IMR-90 (cell line): ENCODE measurements at regions not wholly inside any gene's neighbourhood (a gene's known extent, or its start where the extent isn't known, plus 50 kb on each side); places are given as distances from the start of the nearest gene placed in this dataset.
A peak's percentile ranks its signal among the peaks of the same experiment; 100 is the strongest.

Source experiments
- ATAC-seq: fragments of 200-7000 bp; cut with Tn5 transposase; 2 replicates; pipeline ENCODE4 v1.9.1; 2020; ENCODE audit warnings: low read depth, mild to moderate bottlenecking, moderate library complexity
- BruUV-seq: library from RNA; stranded (reverse); fragments of 400-500 nt; replicated peaks from 2 replicates; lab custom pipeline; 2021; lab: Mats Ljungman, UMichigan
- CTCF ChIA-PET: fragments of 300-600 bp; formaldehyde crosslinking; extraction: SDS; loops from one replicate; lab custom pipeline; 2021; ENCODE audit warnings: antibody characterized with exemption; lab: Yijun Ruan, JAX
- POLR2A ChIA-PET: fragments of 300-600 bp; sonication (Branson Sonifier 250); formaldehyde crosslinking; loops from one replicate; lab custom pipeline; 2022; ENCODE audit warnings: antibody characterized with exemption; ENCODE audit not compliant: unreplicated experiment; lab: Charles Lee
- DNase-seq: peaks from one replicate; pipeline ENCODE4 v3.0.0; 2013
- H2AFZ ChIP-seq: replicated peaks from 2 replicates; pipeline ENCODE3; 2013; ENCODE audit warnings: low read length, mild to moderate bottlenecking; ENCODE audit not compliant: poor library complexity
- H2AK5ac ChIP-seq: 2 replicates; pipeline ENCODE4 v1.6.1; 2013; ENCODE audit warnings: low read depth, low read length, inconsistent platforms
- H2AK9ac ChIP-seq: replicated peaks from 2 replicates; pipeline ENCODE3; 2013; ENCODE audit warnings: mild to moderate bottlenecking, low read depth, low read length, moderate library complexity; ENCODE audit not compliant: poor library complexity
- H2BK120ac ChIP-seq: 2 replicates; pipeline ENCODE4 v1.6.1; 2013; ENCODE audit warnings: low read depth, low read length, inconsistent platforms
- H2BK15ac ChIP-seq: 3 replicates; pipeline ENCODE4 v1.6.1; 2013; ENCODE audit warnings: low read depth, low read length, inconsistent platforms
- H2BK20ac ChIP-seq: 2 replicates; pipeline ENCODE4 v1.6.1; 2013; ENCODE audit warnings: low read depth, mild to moderate bottlenecking, inconsistent platforms, low read length, moderate library complexity
- H2BK5ac ChIP-seq: 2 replicates; pipeline ENCODE4 v1.6.1; 2013; ENCODE audit warnings: mild to moderate bottlenecking, low read depth, low read length, inconsistent platforms; ENCODE audit not compliant: poor library complexity, severe bottlenecking
- H3K14ac ChIP-seq: replicated peaks from 2 replicates; pipeline ENCODE4 v1.6.1; 2013; ENCODE audit warnings: low read depth, low read length, inconsistent platforms
- H3K18ac ChIP-seq: 2 replicates; pipeline ENCODE4 v1.6.1; 2013; ENCODE audit warnings: low read depth, low read length, control low read depth
- H3K23ac ChIP-seq: 2 replicates; pipeline ENCODE4 v1.6.1; 2013; ENCODE audit warnings: low read depth, low read length, inconsistent platforms
- H3K27ac ChIP-seq: 2 replicates; pipeline ENCODE4 v1.5.1; 2013; ENCODE audit warnings: mild to moderate bottlenecking, control low read depth, low read length; ENCODE audit not compliant: insufficient read depth
- H3K27me3 ChIP-seq: 2 replicates; pipeline ENCODE4 v1.6.1; 2013; ENCODE audit warnings: low read length; ENCODE audit not compliant: control insufficient read depth, insufficient read depth
- H3K36me3 ChIP-seq: 2 replicates; pipeline ENCODE4 v1.6.1; 2013; ENCODE audit warnings: low read length, mixed read lengths; ENCODE audit not compliant: control insufficient read depth, insufficient read depth
- H3K4ac ChIP-seq: 2 replicates; pipeline ENCODE4 v1.6.1; 2013; ENCODE audit warnings: low read depth, low read length, inconsistent platforms
- H3K4me1 ChIP-seq: 2 replicates; pipeline ENCODE4 v1.6.1; 2013; ENCODE audit warnings: low read length, mixed read lengths; ENCODE audit not compliant: control insufficient read depth, insufficient read depth
- H3K4me2 ChIP-seq: 2 replicates; pipeline ENCODE4 v1.6.1; 2013; ENCODE audit warnings: low read depth, mild to moderate bottlenecking, control low read depth, low read length, moderate library complexity
- H3K4me3 ChIP-seq: 2 replicates; pipeline ENCODE4 v1.5.1; 2013; ENCODE audit warnings: low read depth, mild to moderate bottlenecking, control low read depth, low read length, moderate library complexity; ENCODE audit not compliant: insufficient read depth
- H3K56ac ChIP-seq: 2 replicates; pipeline ENCODE4 v1.6.1; 2013; ENCODE audit warnings: low read length, inconsistent platforms; ENCODE audit not compliant: insufficient read depth; ENCODE audit errors: extremely low read depth
- H3K79me1 ChIP-seq, 2 experiments: 2 replicates each; pipeline ENCODE4 v1.6.1; 2013; ENCODE audit warnings: low read length in 2 of 2, inconsistent platforms in 1 of 2, low read depth in 1 of 2
- H3K9ac ChIP-seq: 2 replicates; pipeline ENCODE4 v1.6.1; 2013; ENCODE audit warnings: low read depth, low read length, control low read depth
- H3K9me1 ChIP-seq: 2 replicates; pipeline ENCODE4 v1.6.1; 2013; ENCODE audit warnings: low read length, inconsistent platforms; ENCODE audit not compliant: insufficient read depth
- H3K9me3 ChIP-seq: 2 replicates; pipeline ENCODE4 v1.6.1; 2013; ENCODE audit warnings: low read length; ENCODE audit not compliant: control insufficient read depth, insufficient read depth
- H4K20me1 ChIP-seq: 2 replicates; pipeline ENCODE4 v1.6.1; 2013; ENCODE audit warnings: low read length, inconsistent platforms; ENCODE audit not compliant: insufficient read depth
- H4K5ac ChIP-seq: 2 replicates; pipeline ENCODE4 v1.6.1; 2013; ENCODE audit warnings: mild to moderate bottlenecking, low read depth, low read length, control low read depth
- H4K8ac ChIP-seq, 2 experiments: 2 replicates each; pipeline ENCODE4 v1.6.1; 2013; ENCODE audit warnings: low read depth in 2 of 2, low read length in 2 of 2, control low read depth in 1 of 2, inconsistent platforms in 1 of 2
- H4K91ac ChIP-seq: 2 replicates; pipeline ENCODE4 v1.6.1; 2013; ENCODE audit warnings: low read depth, low read length, inconsistent platforms; ENCODE audit not compliant: insufficient read depth
- BHLHE40 ChIP-seq: fragments of 150-350 bp; IDR thresholded peaks from 2 replicates; pipeline ENCODE4 v1.6.1; 2016; ENCODE audit warnings: mild to moderate bottlenecking, low read depth, low read length
- CEBPB ChIP-seq: IDR thresholded peaks from 2 replicates; pipeline ENCODE4 v1.6.1; 2012; ENCODE audit warnings: low read depth, low read length, improper control_type of control experiment
- CHD1 ChIP-seq: IDR thresholded peaks from 2 replicates; pipeline ENCODE4 v1.6.1; 2012; ENCODE audit warnings: low read depth, low read length, improper control_type of control experiment
- ELK1 ChIP-seq: fragments of 150-350 bp; IDR thresholded peaks from 2 replicates; pipeline ENCODE4 v1.6.1; 2016; ENCODE audit warnings: low read depth, mild to moderate bottlenecking, low read length, moderate library complexity, borderline replicate concordance
- FOS ChIP-seq: fragments of 150-350 bp; IDR thresholded peaks from 2 replicates; pipeline ENCODE4 v1.6.1; 2016; ENCODE audit warnings: low read depth, low read length
- MAFK ChIP-seq: IDR thresholded peaks from 2 replicates; pipeline ENCODE4 v1.6.1; 2012; ENCODE audit warnings: low read depth, low read length, improper control_type of control experiment
- MAZ ChIP-seq: IDR thresholded peaks from 2 replicates; pipeline ENCODE4 v1.6.1; 2012; ENCODE audit warnings: low read depth, mild to moderate bottlenecking, low read length, improper control_type of control experiment, moderate library complexity, borderline replicate concordance
- MXI1 ChIP-seq: IDR thresholded peaks from 2 replicates; pipeline ENCODE4 v1.6.1; 2012; ENCODE audit warnings: low read depth, mild to moderate bottlenecking, low read length, moderate library complexity, borderline replicate concordance
- NFE2L2 ChIP-seq: fragments of 150-350 bp; IDR thresholded peaks from 2 replicates; pipeline ENCODE4 v1.6.1; 2016; ENCODE audit warnings: low read depth, mild to moderate bottlenecking, low read length
- RAD21 ChIP-seq: IDR thresholded peaks from 2 replicates; pipeline ENCODE4 v1.6.1; 2012; ENCODE audit warnings: low read length, improper control_type of control experiment
- RCOR1 ChIP-seq: IDR thresholded peaks from 2 replicates; pipeline ENCODE4 v1.6.1; 2012; ENCODE audit warnings: mild to moderate bottlenecking, low read length, improper control_type of control experiment; ENCODE audit not compliant: insufficient replicate concordance
- SMC3 ChIP-seq: fragments of 150-350 bp; IDR thresholded peaks from 2 replicates; pipeline ENCODE4 v1.6.1; 2016; ENCODE audit warnings: low read depth, mild to moderate bottlenecking, antibody characterized with exemption, low read length, moderate library complexity
- USF2 ChIP-seq: fragments of 150-350 bp; IDR thresholded peaks from 2 replicates; pipeline ENCODE4 v1.6.1; 2017; ENCODE audit warnings: mild to moderate bottlenecking, antibody characterized with exemption, low read length, low read depth
- WGBS, 2 experiments: methylation state at CpG; one replicate each; pipeline versions ENCODE4 v1.1.5 to v1.1.7; 2013; ENCODE audit warnings: missing lambda C conversion rate in 2 of 2; ENCODE audit not compliant: insufficient read length in 1 of 2; ENCODE audit errors: extremely low coverage in 2 of 2; 5-methylcytosine and 5-hydroxymethylcytosine counted together
- dilution Hi-C: fragments of 300-500 bp; cut with HindIII; formaldehyde crosslinking; loops from one replicate; pipeline ENCODE4 v1.14.3; 2018; ENCODE audit warnings: low sequenced_read_pairs; ENCODE audit not compliant: unreplicated experiment
- in situ Hi-C: fragments of 300-500 bp; cut with MboI; formaldehyde crosslinking; loops from 3 replicates; pipeline ENCODE4 v1.14.3; 2019; ENCODE audit warnings: low sequenced_read_pairs, inconsistent platforms, mixed read lengths
- intact Hi-C: fragments of 100-400 bp; cut with micrococcal nuclease; formaldehyde crosslinking; loops from 2 replicates; pipeline ENCODE4 v1.10.0; 2022

- no peak overlapping the region for H2AFZ ChIP-seq
- no peak overlapping the region for H4K5ac ChIP-seq
- H3K4me1 ChIP-seq: no peaks in the 10 kb centered on the region
- no peak overlapping the region for H3K4me3 ChIP-seq
- no peaks in the 10 kb centered on the region for H3K36me3 ChIP-seq
- H4K20me1 ChIP-seq: no peaks in the 10 kb centered on the region
- DNase-seq (no peak), ATAC-seq (peak; percentile 44)
- intact Hi-C loops (no loop called here), in situ Hi-C loops (no loop called here), dilution Hi-C loops (no loop called here)
- no peak overlapping the region for H2AK5ac ChIP-seq
- no peak overlapping the region for H2BK5ac ChIP-seq
- ChIA-PET CTCF (no interaction called here), POLR2A (no interaction called here)
- H3K79me1 ChIP-seq: no peaks in the 10 kb centered on the region
- H2BK20ac ChIP-seq: no peak overlapping the region
- no peaks in the 10 kb centered on the region for H3K9me1 ChIP-seq
- H2AK9ac ChIP-seq: no peak overlapping the region
- H3K23ac ChIP-seq: no peak overlapping the region
- no peak overlapping the region for H3K56ac ChIP-seq
- H3K27me3 ChIP-seq: peaks cover 2% of the 10 kb centered on the region; the same call in 1 of the 2 replicates
- H3K9me3 ChIP-seq: no peaks in the 10 kb centered on the region
- H3K4me2 ChIP-seq: peak overlapping the region; percentile 41; the same call in 1 of the 2 replicates
- no peak overlapping the region for H4K8ac ChIP-seq
- BruUV-seq: no TSS peak
- H3K14ac ChIP-seq: no peak overlapping the region
- H3K9ac ChIP-seq: no peak overlapping the region
- H3K18ac ChIP-seq: no peak overlapping the region
- H3K4ac ChIP-seq: no peak overlapping the region
- TF ChIP-seq CEBPB (no peak), ELK1 (no peak), USF2 (no peak), BHLHE40 (no peak), CHD1 (no peak), RCOR1 (no peak), MXI1 (no peak), NFE2L2 (no peak), FOS (no peak), RAD21 (no peak), MAZ (no peak), MAFK (no peak), SMC3 (no peak)
- no peak overlapping the region for H4K91ac ChIP-seq
- H2BK15ac ChIP-seq: no peak overlapping the region
- no peak overlapping the region for H3K27ac ChIP-seq
- H2BK120ac ChIP-seq: no peak overlapping the region
- 4% methylated on average over 15 of the region's 48 CpGs; no CpG with 5 or more reads in 1 of the 2 experiments for WGBS, 2 experiments
Measured at GRCh38 chr7:98470485-98471240, 69.8 kb upstream of the BAIAP2L1 start.
